Activated CD8-positive, alpha-beta memory T cell treated with anti-CD3 and anti-CD28 coated beads for 36 hours (primary cell): ENCODE measurements at regions not wholly inside any gene's neighbourhood (a gene's known extent, or its start where the extent isn't known, plus 50 kb on each side); places are given as distances from the start of the nearest gene placed in this dataset.

Experiments used
- CTCF ChIA-PET: fragments of 350-600 bp; sonication (Branson Sonifier 250); formaldehyde crosslinking; loops from one replicate; lab custom pipeline; 2021; ENCODE audit warnings: antibody characterized with exemption; lab: Charles Lee
- POLR2A ChIA-PET: fragments of 350-600 bp; sonication (Branson Sonifier 250); formaldehyde crosslinking; loops from one replicate; lab custom pipeline; 2021; ENCODE audit warnings: antibody characterized with exemption; lab: Charles Lee

DNA sequence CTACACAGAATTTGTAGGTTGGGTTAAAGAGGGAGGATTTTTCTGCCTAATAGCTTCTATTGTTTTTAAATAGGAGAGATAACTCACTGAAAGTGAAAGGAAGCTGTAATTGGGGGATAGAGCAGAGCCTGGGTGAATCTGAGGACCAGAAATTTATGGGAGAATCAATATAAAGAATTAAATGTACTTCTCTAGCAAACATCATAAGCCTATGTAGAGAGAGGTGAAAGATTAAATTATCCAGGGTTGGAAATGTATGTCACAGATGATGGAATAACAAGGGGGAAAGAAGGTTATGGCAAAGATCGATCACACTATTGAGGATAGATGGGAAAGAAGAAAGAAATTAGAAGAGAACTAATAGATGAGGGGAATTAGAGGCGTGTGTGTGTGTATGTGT, 104.4 kb upstream of the DCAF8L1 start:
- CTCF ChIA-PET: no interaction called here
- POLR2A ChIA-PET: no interaction called here

DNA sequence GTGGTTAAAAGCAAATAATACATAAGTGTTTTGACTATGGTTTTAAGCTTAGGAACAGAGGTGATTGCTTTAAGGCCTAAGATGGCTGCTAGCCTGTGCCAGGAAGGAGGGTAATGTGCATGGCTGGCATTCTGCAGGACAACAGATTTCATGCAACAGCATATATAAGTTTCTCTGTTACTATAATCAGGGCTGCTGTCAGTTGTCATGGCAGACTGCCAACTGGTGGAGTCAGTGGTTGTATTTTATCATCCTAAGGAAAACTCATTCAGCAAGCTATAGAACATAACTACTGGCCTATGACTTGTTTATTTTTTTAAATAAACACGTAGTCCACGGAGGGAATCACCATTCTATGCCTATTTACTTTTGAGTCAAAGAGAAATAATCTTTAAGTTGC, 77.7 kb upstream of the DCAF8L1 start:
- CTCF ChIA-PET: no interaction called here
- POLR2A ChIA-PET: no interaction called here

DNA sequence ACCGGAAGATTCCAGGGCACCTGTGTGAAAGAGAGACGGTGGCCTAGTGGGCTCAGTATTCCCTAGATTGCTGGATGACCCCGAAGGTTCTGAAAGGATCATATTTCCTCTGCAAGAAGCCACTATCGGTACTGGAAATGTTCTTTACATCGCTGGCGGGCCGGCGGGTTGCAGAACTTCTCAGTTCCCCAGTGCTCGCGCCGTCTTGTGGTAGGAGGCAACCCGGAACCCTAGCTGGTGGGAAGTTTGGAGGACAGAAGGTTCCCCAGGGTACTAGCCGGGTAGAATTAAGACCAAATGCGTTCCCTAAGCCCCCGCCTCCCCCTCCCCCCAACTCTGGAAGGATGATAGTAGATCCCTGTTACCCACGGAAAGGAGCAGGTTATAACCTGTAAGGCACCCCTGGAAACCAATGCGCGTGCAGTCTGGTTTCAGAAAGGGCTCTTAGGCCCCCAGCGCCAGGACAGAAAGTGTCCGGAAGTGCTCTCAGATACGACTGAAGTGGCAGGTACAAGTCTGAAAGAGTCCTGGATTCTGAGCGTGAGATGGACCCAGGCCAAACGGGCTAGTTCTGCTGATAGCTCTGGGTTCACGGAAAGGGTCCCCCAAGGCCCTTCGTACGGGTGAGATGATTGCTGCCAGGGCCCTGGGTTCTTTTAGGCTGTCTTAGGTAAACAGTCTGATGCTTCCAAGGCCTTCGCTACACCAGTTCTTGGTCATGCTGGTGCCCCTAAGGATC, 61.7 kb upstream of the DCAF8L1 start:
- POLR2A ChIA-PET: no interaction called here
- CTCF ChIA-PET: no interaction called here

DNA sequence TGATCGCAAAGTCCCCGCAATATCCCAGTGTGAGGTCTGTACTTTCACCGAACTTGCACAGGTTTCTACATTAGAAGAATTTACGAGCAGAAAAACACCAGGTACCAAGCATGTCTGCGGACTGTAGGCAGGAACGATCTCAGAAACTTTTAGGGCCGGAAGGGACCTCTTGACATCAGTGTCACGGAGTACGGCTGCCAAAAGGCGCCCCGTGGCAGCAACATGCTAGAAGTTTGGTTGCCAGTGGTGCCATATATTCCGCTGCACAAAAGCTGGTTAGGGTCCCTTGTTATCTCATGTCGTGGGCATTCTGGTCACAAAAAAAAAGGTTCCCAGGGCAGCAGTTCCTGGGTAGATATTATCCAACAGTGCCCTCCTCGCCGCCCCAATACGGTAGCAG, 61.0 kb upstream of the DCAF8L1 start:
- ChIA-PET CTCF (no interaction called here), POLR2A (no interaction called here)

DNA sequence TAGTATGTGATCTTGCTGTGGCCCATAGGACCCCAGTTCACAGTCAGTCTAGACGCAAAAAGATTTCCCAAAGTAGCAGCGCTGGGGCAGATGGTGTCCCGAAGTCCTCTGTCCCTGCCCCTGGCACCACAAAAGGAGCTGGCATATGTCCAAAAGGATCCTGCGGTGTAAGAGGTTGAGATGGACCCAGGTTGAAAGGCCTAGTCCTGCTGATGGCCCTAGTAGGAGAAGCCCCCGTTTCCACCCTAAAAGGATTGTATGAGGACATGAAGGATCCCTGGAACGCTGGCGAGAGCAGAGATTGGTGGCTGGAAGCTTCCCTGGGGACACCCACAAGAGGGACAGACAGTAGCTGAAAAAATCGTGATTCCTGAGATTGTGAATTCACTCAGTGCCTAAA, 58.0 kb upstream of the DCAF8L1 start:
- ChIA-PET CTCF (no interaction called here), POLR2A (no interaction called here)
